ENCODE measurements at regions not wholly inside any gene's neighbourhood (a gene's known extent, or its start where the extent isn't known, plus 50 kb on each side); places are given as distances from the start of the nearest gene placed in this dataset.

DNA sequence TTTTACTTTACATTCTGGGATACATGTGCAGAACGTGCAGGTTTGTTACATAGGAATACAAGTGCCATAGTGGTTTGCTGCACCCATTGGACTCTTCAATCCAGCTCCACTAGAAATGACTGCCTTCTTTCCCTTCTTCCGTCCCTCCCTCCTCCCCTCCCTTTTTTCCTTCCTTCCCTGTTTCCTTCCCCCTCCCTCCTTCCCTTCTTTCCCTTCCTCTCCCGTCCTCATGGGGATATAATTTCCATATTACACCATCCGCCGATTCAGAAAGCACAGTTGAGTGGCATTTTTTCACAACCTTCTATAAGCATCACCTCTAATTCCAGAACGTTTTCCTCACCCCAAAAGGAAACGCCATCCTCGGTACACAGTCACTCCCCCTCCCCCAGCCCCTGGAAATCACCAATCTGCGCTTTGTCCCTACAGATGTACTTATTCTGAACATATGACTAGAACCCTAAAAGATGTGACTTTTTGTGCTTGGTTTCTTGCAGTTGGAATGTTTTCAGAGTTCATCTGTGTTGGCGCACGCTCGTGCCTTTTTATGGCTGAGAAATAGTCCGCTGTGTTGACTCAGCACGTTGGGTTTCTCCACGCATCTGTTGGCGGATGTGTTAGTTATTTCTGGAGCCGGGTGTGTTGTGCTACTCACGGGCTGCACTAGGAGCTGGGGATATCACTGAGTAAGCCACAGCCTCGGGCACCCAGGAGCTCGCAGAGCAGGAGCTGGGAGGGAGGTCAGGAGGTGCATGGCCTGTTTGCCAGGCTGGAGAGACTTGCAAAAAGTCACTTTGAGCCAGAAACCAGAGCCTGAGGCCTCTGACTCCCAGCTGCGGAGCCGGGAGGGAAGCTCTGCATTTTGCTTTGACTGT lies 336.4 kb downstream of the SEC14L1 start:
- Histone ChIP-seq H3K4me1 (ENCODE audit: insufficient read depth, low read length) (peaks cover 60% of the 10 kb centered on the region), H3K4me3 (ENCODE audit: insufficient read depth, low read length) (peak overlapping the region; percentile 41), H3K9me3 (ENCODE audit: low read depth, low read length) (no peaks in the 10 kb centered on the region), H2AFZ (ENCODE audit: low read length) (no peak overlapping the region), H3K4me2 (ENCODE audit: insufficient read depth, low read length) (peak overlapping the region; percentile 78), H3K27ac (ENCODE audit: low read depth, low read length) (peak overlapping the region; percentile 96), H3K27me3 (ENCODE audit: insufficient read depth, low read length) (no peaks in the 10 kb centered on the region), H3K36me3 (ENCODE audit: insufficient read depth, low read length) (peaks cover 10% of the 10 kb centered on the region), H4K20me1 (ENCODE audit: insufficient read depth, low read length) (peaks cover 94% of the 10 kb centered on the region), H3K79me2 (ENCODE audit: insufficient read depth, low read length) (peaks cover 95% of the 10 kb centered on the region)
- TF ChIP-seq CTCF (IDR thresholded peaks at IDR 0.05; ENCODE audit: extremely low read depth, low read depth, low read length), result no peak
- peak; percentile 100 for DNase-seq (ENCODE audit: insufficient read length, low spot score, missing footprints)

DNA sequence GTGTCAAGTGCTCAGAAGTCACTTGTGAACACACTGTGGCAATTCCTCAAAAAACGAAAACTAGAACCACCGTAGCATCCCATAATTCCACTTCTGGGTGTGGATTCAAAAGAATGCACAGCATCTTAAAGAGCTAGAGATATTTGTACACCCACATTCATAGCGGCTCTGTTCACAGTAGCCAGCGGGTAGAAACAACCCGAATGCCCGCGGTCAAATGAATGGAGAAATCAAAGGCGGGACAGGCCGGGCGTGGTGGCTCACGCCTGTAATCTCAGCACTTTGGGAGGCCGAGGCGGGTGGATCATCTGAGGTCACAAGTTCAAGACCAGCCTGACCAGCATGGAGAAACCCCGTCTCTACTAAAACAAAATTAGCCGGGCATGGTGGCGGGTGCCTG lies 337.5 kb downstream of the SEC14L1 start:
- no peak for TF ChIP-seq CTCF (IDR thresholded peaks at IDR 0.05; ENCODE audit: extremely low read depth, low read depth, low read length)

GRCh38 chr17:77478899-77479298 lies 338.1 kb downstream of the SEC14L1 start:
- peaks cover 93% of the 10 kb centered on the region for H4K20me1 ChIP-seq (ENCODE audit: insufficient read depth, low read length)
- no peak overlapping the region for H3K4me3 ChIP-seq (ENCODE audit: insufficient read depth, low read length)
- H3K9me3 ChIP-seq (ENCODE audit: low read depth, low read length), result no peaks in the 10 kb centered on the region
- no peak for TF ChIP-seq CTCF (IDR thresholded peaks at IDR 0.05; ENCODE audit: extremely low read depth, low read depth, low read length)
- peaks cover 24% of the 10 kb centered on the region for H3K36me3 ChIP-seq (ENCODE audit: insufficient read depth, low read length)
- H3K4me2 ChIP-seq (ENCODE audit: insufficient read depth, low read length), result no peak overlapping the region
- H3K27ac ChIP-seq (ENCODE audit: low read depth, low read length), result no peak overlapping the region
- H3K27me3 ChIP-seq (ENCODE audit: insufficient read depth, low read length), result no peaks in the 10 kb centered on the region
- peaks cover 42% of the 10 kb centered on the region for H3K4me1 ChIP-seq (ENCODE audit: insufficient read depth, low read length)
- no peak for DNase-seq (ENCODE audit: insufficient read length, low spot score, missing footprints)
- H3K79me2 ChIP-seq (ENCODE audit: insufficient read depth, low read length), result peaks cover 95% of the 10 kb centered on the region
- no peak overlapping the region for H2AFZ ChIP-seq (ENCODE audit: low read length)

More for the DNA sequence above, 337.5 kb downstream of the SEC14L1 start:
- peaks cover 93% of the 10 kb centered on the region for H4K20me1 ChIP-seq (ENCODE audit: insufficient read depth, low read length)
- H3K4me2 ChIP-seq (ENCODE audit: insufficient read depth, low read length), result peak overlapping the region; percentile 78
- H3K27ac ChIP-seq (ENCODE audit: low read depth, low read length), result peak overlapping the region; percentile 96
- peaks cover 49% of the 10 kb centered on the region for H3K4me1 ChIP-seq (ENCODE audit: insufficient read depth, low read length)
- no peak for DNase-seq (ENCODE audit: insufficient read length, low spot score, missing footprints)
- peaks cover 95% of the 10 kb centered on the region for H3K79me2 ChIP-seq (ENCODE audit: insufficient read depth, low read length)
- H3K9me3 ChIP-seq (ENCODE audit: low read depth, low read length), result no peaks in the 10 kb centered on the region
- peaks cover 18% of the 10 kb centered on the region for H3K36me3 ChIP-seq (ENCODE audit: insufficient read depth, low read length)
- H2AFZ ChIP-seq (ENCODE audit: low read length), result no peak overlapping the region
- H3K4me3 ChIP-seq (ENCODE audit: insufficient read depth, low read length), result no peak overlapping the region
- no peaks in the 10 kb centered on the region for H3K27me3 ChIP-seq (ENCODE audit: insufficient read depth, low read length)

DNA sequence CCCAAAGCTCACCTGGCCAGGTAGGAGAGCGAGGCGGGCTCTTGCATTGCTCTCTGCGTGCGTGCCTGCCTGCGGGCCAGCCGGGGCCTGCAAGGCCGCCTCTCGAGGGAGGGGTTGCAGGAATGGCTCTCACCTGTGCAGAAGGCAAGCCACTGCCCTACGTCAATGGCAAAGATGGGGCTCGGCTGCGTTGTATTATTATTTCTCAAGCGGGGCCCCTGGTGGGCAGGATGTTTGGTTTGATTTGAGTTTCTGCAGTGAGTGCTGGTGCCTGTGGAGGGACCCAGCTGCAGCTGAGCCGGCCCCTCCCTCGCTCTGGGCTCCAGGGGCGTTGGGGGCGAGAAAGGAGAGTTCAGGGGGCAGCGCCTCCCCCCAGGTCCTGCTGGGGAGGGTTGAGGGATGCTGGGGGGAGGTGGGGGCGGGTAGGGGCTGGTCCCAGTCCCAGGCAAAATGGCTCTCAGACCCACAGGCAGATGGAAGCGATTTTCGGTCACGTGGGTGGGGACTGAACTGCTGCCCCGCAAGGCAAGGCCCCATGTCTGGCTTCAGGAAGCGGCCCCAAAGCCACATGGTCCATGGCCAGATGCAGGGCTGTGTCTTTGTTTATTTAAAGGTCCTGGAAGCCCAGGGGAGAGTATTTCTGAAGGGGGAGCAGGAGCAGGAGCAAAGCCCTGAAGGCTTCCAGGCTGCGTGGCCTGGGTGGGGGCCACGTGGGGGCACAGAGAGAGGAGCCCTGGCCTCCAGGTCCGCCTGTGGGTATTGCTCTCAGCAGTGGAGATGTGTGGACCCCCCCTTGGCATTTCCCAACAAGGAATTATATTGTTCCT lies 338.8 kb downstream of the SEC14L1 start:
- Histone ChIP-seq H2AFZ (ENCODE audit: low read length) (no peak overlapping the region), H3K4me2 (ENCODE audit: insufficient read depth, low read length) (no peak overlapping the region), H3K4me1 (ENCODE audit: insufficient read depth, low read length) (peaks cover 36% of the 10 kb centered on the region), H3K4me3 (ENCODE audit: insufficient read depth, low read length) (no peak overlapping the region), H3K9me3 (ENCODE audit: low read depth, low read length) (no peaks in the 10 kb centered on the region), H4K20me1 (ENCODE audit: insufficient read depth, low read length) (peaks cover 93% of the 10 kb centered on the region), H3K27ac (ENCODE audit: low read depth, low read length) (no peak overlapping the region), H3K36me3 (ENCODE audit: insufficient read depth, low read length) (peaks cover 25% of the 10 kb centered on the region), H3K27me3 (ENCODE audit: insufficient read depth, low read length) (no peaks in the 10 kb centered on the region), H3K79me2 (ENCODE audit: insufficient read depth, low read length) (peaks cover 95% of the 10 kb centered on the region)
- DNase-seq (ENCODE audit: insufficient read length, low spot score, missing footprints), result peak; percentile 62
- TF ChIP-seq CTCF (IDR thresholded peaks at IDR 0.05; ENCODE audit: extremely low read depth, low read depth, low read length), result no peak
